ENCODE measurements at regions not wholly inside any gene's neighbourhood (a gene's known extent, or its start where the extent isn't known, plus 50 kb on each side); places are given as distances from the start of the nearest gene placed in this dataset.

DNA sequence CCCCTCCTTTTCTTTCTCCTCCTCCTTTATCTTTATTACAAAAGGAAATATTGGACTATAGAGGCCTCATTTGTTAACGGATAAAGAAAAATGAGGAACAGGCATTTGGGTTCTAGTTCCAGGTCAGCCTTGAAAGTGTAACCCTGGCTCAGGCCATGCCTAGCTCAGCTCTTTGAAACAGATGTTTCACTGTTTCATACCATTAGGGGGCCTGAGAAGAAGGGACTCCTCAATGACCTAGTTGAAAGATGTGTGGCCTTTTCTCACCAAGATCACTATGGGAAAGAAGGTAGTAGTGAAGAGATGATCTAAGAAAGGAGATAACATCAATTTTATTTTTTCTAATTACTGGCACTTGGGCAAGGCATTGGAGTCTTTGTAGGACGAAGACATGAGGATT, 952.7 kb downstream of the SLC4A3 start:
- Histone ChIP-seq H3K36me3 (no peaks in the 10 kb centered on the region), H3K4me3 (replicated peaks in 1 of 3) (no peak overlapping the region), H3K9me3 (no peaks in the 10 kb centered on the region), H3K4me1 (no peaks in the 10 kb centered on the region), H3K27ac (no peak overlapping the region), H3K27me3 (no peaks in the 10 kb centered on the region)
- 66 to 71% methylated on average over 2 of the region's 2 CpGs for WGBS, 2 donors
- no peak for DNase-seq
- intact Hi-C loops (cut with DNase I): no loop called here
- TF ChIP-seq POLR2A (IDR thresholded peaks at IDR 0.05) (no peak), CTCF (IDR thresholded peaks at IDR 0.05) (no peak)

DNA sequence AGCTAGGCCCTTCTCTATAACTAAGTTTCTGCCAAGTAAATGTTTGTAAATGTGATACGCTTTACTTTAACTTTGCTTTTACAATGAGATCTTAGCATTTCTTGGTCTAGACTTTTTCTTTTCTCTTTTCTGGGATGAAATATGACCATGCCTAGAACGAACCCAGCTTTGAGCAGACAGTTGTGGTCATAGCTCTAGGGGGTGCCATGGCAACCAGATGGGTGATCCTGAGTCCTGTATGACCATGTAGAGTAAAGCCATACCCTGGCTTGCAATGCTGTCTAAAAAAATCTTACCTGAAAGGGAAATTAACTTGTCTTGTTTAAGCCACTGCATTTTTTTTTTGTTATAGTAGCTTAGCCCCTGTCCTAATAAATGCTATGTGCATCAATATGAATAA, 956.3 kb downstream of the SLC4A3 start:
- WGBS, 2 donors: 92% methylated on average over 2 of the region's 2 CpGs
- intact Hi-C loops (cut with DNase I): no loop called here
- H3K9me3 ChIP-seq: no peaks in the 10 kb centered on the region
- no peak for TF ChIP-seq POLR2A (IDR thresholded peaks at IDR 0.05)
- no peak for TF ChIP-seq CTCF (IDR thresholded peaks at IDR 0.05)
- DNase-seq: no peak
- no peaks in the 10 kb centered on the region for H3K4me1 ChIP-seq
- no peak overlapping the region for H3K4me3 ChIP-seq (replicated peaks in 1 of 3)
- no peaks in the 10 kb centered on the region for H3K36me3 ChIP-seq
- H3K27ac ChIP-seq: no peak overlapping the region
- no peaks in the 10 kb centered on the region for H3K27me3 ChIP-seq

DNA sequence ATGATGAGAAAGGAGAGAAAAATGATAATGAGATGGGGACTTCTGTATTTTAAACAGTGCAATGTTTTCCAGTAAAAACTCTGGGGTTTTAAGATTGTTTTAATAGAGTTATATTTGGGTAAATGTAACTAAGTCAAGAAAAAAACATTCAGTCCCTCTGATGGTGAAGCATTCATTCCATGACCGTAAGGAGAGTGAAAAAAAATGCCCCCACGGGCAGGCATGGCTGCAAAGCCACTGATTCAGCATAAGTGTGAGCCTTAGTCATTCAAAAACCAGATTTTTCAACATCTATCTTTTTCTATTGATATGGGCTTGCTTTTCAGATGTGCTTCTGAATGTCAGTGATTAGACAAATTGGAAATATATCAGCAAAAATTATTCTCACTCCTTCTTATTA, 957.8 kb downstream of the SLC4A3 start:
- DNase-seq: no peak
- H3K9me3 ChIP-seq: no peaks in the 10 kb centered on the region
- no peak overlapping the region for H3K27ac ChIP-seq
- intact Hi-C loops (cut with DNase I): no loop called here
- TF ChIP-seq POLR2A (IDR thresholded peaks at IDR 0.05) (no peak), CTCF (IDR thresholded peaks at IDR 0.05) (no peak)
- H3K27me3 ChIP-seq: no peaks in the 10 kb centered on the region
- H3K36me3 ChIP-seq: no peaks in the 10 kb centered on the region
- no peaks in the 10 kb centered on the region for H3K4me1 ChIP-seq
- H3K4me3 ChIP-seq (replicated peaks in 1 of 3): no peak overlapping the region
- WGBS, 2 donors: 59 to 71% methylated on average over 2 of the region's 2 CpGs

- Histone ChIP-seq H3K4me1 (no peaks in the 10 kb centered on the region), H3K9me3 (no peaks in the 10 kb centered on the region), H3K27me3 (no peaks in the 10 kb centered on the region), H3K4me3 (replicated peaks in 1 of 3) (no peak overlapping the region), H3K36me3 (no peaks in the 10 kb centered on the region), H3K27ac (no peak overlapping the region)
- intact Hi-C loops (cut with DNase I): no loop called here
- no peak for DNase-seq
- 67 to 76% methylated on average over 5 of the region's 5 CpGs for WGBS, 2 donors
- no peak for TF ChIP-seq CTCF (IDR thresholded peaks at IDR 0.05)
- no peak for TF ChIP-seq POLR2A (IDR thresholded peaks at IDR 0.05)
Measured at GRCh38 chr2:220586980-220587530, 959.6 kb downstream of the SLC4A3 start.

DNA sequence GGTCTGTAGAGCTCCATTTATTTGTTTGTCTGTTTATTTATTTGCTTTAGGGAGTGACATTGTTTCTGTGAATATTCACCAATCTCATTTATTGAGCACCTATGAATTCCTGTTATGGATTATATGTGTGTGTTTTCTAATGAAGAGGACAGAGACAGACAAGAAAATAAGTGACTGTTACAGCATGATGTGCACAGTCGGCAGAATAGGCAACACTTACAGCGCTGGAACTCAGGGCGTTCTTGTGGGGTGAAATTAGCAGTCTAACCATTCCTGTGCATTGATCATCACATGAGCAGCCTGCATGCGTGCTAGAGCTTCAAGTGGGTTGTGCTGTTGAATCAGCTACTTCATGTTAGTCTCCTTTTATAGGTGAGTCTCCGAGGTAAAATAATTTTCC, 960.7 kb downstream of the SLC4A3 start:
- no peak for TF ChIP-seq CTCF (IDR thresholded peaks at IDR 0.05)
- TF ChIP-seq POLR2A (IDR thresholded peaks at IDR 0.05): no peak
- Histone ChIP-seq H3K4me3 (replicated peaks in 1 of 3) (no peak overlapping the region), H3K36me3 (no peaks in the 10 kb centered on the region), H3K27ac (no peak overlapping the region), H3K9me3 (no peaks in the 10 kb centered on the region), H3K4me1 (no peaks in the 10 kb centered on the region), H3K27me3 (no peaks in the 10 kb centered on the region)
- intact Hi-C loops (cut with DNase I): no loop called here
- DNase-seq: no peak
- 85 to 91% methylated on average over 5 of the region's 5 CpGs for WGBS, 2 donors

All from thyroid gland (tissue), 4 donors.